HG02678 (cell line): ENCODE measurements at regions not wholly inside any gene's neighbourhood (a gene's known extent, or its start where the extent isn't known, plus 50 kb on each side); places are given as distances from the start of the nearest gene placed in this dataset.

Experiments used
- ATAC-seq: cut with Tn5 transposase; IDR thresholded peaks from one replicate; pipeline ENCODE4 v1.9.1; 2021; ENCODE audit warnings: mild to moderate bottlenecking, moderate library complexity; ENCODE audit not compliant: unreplicated experiment

GRCh38 chr2:12795851-12796250, 79.1 kb downstream of the TRIB2 start:
- ATAC-seq: no peak

- ATAC-seq: no peak
Measured at GRCh38 chr2:12796657-12797056, 79.9 kb downstream of the TRIB2 start.

GRCh38 chr2:12797815-12798214, 81.1 kb downstream of the TRIB2 start:
- no peak for ATAC-seq

GRCh38 chr2:12803607-12804006, 86.9 kb downstream of the TRIB2 start:
- ATAC-seq: no peak

- ATAC-seq: no peak
Measured at GRCh38 chr2:12804091-12804856, 87.5 kb downstream of the TRIB2 start.

GRCh38 chr2:12805033-12805432, 88.3 kb downstream of the TRIB2 start:
- ATAC-seq: no peak

- no peak for ATAC-seq
Measured at GRCh38 chr2:12806549-12807242, 90.0 kb downstream of the TRIB2 start.

- ATAC-seq: no peak
Measured at GRCh38 chr2:12807907-12808810, 91.4 kb downstream of the TRIB2 start.

- ATAC-seq: no peak
Measured at GRCh38 chr2:12809526-12809925, 92.8 kb downstream of the TRIB2 start.

GRCh38 chr2:12811916-12812315, 95.2 kb downstream of the TRIB2 start:
- no peak for ATAC-seq

- ATAC-seq: no peak
Measured at GRCh38 chr2:12813166-12813565, 96.4 kb downstream of the TRIB2 start.

GRCh38 chr2:12816379-12817306, 99.9 kb downstream of the TRIB2 start:
- no peak for ATAC-seq

GRCh38 chr2:12817870-12818269, 101.1 kb downstream of the TRIB2 start:
- no peak for ATAC-seq

- no peak for ATAC-seq
Measured at GRCh38 chr2:12818416-12819102, 101.8 kb downstream of the TRIB2 start.

GRCh38 chr2:12819103-12819475, 102.4 kb downstream of the TRIB2 start:
- no peak for ATAC-seq

GRCh38 chr2:12819721-12820120, 103.0 kb downstream of the TRIB2 start:
- ATAC-seq: no peak

GRCh38 chr2:12821656-12822055, 104.9 kb downstream of the TRIB2 start:
- ATAC-seq: no peak

- ATAC-seq: no peak
Measured at GRCh38 chr2:12824351-12824777, 107.6 kb downstream of the TRIB2 start.

GRCh38 chr2:12824778-12825379, 108.1 kb downstream of the TRIB2 start:
- ATAC-seq: no peak
